Vagina (tissue), 2 donors: ENCODE measurements at regions not wholly inside any gene's neighbourhood (a gene's known extent, or its start where the extent isn't known, plus 50 kb on each side); places are given as distances from the start of the nearest gene placed in this dataset.

Source experiments
- POLR2A ChIP-seq, 2 donors: fragments of 450-650 bp; IDR thresholded peaks; one replicate each; pipeline ENCODE4 v1.6.1; 2017; ENCODE audit warnings: antibody characterized with exemption in 2 of 2, mild to moderate bottlenecking in 2 of 2, moderate library complexity in 2 of 2
- POLR2AphosphoS5 ChIP-seq, 2 donors: sonication (generic); formaldehyde crosslinking; IDR thresholded peaks; one replicate each; pipeline ENCODE4 v1.9.0; 2017; ENCODE audit warnings: antibody characterized with exemption in 2 of 2, mild to moderate bottlenecking in 2 of 2, low read depth in 1 of 2; ENCODE audit not compliant: insufficient read depth in 1 of 2
- TF ChIP-seq, protein P1 (sequence below), 3 experiments: fragments of 450-650 bp in 2 of 3; fragments of 200-600 bp in 1 of 3; sonication (generic) in 1 of 3; IDR thresholded peaks; one replicate each; pipeline ENCODE4 v1.5.1; 2017 to 2019; ENCODE audit warnings: antibody characterized with exemption in 3 of 3, mild to moderate bottlenecking in 2 of 3, moderate library complexity in 2 of 3

DNA sequence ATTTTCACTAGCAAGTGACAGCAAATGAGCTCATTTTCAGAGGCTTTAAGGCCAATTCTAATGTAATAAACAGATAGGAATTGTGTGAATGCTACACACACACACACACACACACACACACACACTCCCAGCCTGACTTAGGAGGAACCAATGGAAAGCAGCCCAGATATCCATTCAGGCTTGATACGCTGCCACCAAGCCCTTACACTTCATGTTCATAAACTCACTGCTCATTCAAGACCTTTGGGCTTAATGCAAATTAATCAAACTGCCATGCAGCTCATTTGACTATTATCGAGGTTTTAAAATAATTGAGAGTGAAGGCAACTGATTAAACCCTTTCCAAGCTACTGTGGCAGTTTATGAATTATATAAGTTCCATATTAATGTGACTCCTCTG lies 298.9 kb upstream of the NCKAP5 start:
- TF ChIP-seq, protein P1, sequence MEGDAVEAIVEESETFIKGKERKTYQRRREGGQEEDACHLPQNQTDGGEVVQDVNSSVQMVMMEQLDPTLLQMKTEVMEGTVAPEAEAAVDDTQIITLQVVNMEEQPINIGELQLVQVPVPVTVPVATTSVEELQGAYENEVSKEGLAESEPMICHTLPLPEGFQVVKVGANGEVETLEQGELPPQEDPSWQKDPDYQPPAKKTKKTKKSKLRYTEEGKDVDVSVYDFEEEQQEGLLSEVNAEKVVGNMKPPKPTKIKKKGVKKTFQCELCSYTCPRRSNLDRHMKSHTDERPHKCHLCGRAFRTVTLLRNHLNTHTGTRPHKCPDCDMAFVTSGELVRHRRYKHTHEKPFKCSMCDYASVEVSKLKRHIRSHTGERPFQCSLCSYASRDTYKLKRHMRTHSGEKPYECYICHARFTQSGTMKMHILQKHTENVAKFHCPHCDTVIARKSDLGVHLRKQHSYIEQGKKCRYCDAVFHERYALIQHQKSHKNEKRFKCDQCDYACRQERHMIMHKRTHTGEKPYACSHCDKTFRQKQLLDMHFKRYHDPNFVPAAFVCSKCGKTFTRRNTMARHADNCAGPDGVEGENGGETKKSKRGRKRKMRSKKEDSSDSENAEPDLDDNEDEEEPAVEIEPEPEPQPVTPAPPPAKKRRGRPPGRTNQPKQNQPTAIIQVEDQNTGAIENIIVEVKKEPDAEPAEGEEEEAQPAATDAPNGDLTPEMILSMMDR (IDR thresholded peaks at IDR 0.05): no peak
- TF ChIP-seq POLR2AphosphoS5 (IDR thresholded peaks at IDR 0.05; ENCODE audit: insufficient read depth in 1 of 2, low read depth in 1 of 2) (no peak), POLR2A (IDR thresholded peaks at IDR 0.05) (no peak)
